Activated CD4-positive, alpha-beta T cell treated with anti-CD3 and anti-CD28 coated beads, Interleukin-2, amount 50 U/mL, for 1 hour (primary cell): ENCODE measurements at regions not wholly inside any gene's neighbourhood (a gene's known extent, or its start where the extent isn't known, plus 50 kb on each side); places are given as distances from the start of the nearest gene placed in this dataset.

Experiments
- DNase-seq: peaks from one replicate; pipeline ENCODE4 v3.0.0-alpha.2; 2020

- no peak for DNase-seq
Observed at GRCh38 chr15:31557899-31558298, 231.3 kb downstream of the KLF13 start.

DNA sequence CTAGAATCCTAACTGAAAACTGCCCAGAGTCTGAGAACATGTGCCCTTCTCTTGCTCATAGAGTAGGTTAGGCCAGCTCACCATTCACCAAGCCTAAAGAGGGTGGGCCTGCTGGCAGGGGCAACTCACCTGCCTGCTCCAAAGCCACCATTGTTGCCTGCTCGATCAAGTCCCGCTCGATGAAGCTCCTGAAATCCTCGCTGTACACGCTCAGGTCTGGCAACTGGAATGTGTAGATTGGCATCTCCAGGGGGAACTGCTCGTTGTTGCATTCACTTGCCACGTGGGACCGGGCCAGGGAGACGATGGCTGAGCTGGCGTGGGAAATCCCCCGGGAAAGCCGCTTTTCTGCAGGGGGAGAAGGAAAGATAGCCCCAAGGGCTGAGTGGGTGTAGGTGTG lies 232.2 kb downstream of the KLF13 start:
- DNase-seq = no peak

GRCh38 chr15:31559786-31560185 lies 233.2 kb downstream of the KLF13 start:
- no peak for DNase-seq

DNA sequence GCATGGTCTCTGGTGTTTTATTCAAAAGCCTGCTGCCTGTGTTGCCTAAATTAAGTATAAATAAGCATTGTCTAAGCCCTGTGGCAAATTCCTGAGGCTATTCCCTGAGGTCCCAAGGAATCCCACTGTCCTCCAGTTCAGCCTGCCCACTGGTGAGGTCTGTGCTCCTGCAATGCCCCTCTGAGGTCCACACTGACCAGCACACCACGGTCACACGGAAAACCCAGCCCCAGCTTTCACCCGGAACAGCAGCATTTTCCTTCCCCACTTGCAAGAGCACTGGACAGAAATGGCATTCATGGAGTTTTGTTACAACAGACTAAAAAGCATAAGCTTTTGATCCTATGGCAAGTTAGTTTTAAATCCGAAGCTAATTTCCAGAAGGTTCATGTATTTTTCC lies 234.0 kb downstream of the KLF13 start:
- DNase-seq = no peak

- DNase-seq = no peak
Observed at GRCh38 chr15:31561156-31561555, 234.5 kb downstream of the KLF13 start.

- DNase-seq = no peak
Observed at GRCh38 chr15:31563001-31563400, 236.4 kb downstream of the KLF13 start.

DNA sequence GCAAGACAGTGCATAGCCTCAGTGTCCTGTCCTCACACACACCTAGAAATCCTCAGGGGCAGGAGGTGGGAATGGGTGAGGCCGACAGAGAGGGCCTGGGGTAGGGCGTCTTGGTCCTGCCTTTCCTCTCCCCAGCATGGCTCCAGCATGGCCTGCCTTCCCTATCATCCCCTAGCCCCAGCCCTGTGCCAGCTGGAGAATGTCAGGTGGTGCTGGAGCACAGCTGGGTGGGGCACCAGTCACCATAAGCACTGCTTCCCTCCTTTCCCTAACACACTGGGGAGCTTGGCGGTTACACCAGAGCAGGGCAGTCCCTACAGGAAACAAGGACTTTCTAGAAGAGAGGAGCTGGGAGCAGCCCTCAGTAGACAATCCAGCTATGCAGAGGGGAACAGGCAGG lies 236.8 kb downstream of the KLF13 start:
- no peak for DNase-seq

GRCh38 chr15:31567861-31568260 lies 241.2 kb downstream of the KLF13 start:
- no peak for DNase-seq

DNA sequence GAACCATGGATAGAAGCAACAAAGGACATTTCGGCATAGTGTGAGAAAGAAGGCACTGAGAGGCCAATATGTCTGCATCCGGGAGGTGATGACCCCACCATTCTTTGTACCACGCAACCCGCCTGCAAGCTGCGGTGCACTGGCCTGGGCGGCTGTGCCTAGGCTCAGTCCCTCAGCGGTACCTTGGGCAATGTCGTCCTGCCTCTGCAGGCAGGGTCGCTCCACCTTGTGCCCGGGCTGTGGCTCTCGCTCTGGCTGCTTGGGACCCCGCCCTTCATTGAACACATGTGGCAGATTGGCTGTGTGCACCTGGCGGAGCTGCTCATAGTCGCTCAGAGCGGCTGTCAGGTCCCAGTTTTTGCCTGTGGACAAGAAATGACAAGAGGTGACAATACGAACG lies 243.2 kb downstream of the KLF13 start:
- DNase-seq = no peak

- no peak for DNase-seq
Observed at GRCh38 chr15:31570591-31570990, 244.0 kb downstream of the KLF13 start.

DNA sequence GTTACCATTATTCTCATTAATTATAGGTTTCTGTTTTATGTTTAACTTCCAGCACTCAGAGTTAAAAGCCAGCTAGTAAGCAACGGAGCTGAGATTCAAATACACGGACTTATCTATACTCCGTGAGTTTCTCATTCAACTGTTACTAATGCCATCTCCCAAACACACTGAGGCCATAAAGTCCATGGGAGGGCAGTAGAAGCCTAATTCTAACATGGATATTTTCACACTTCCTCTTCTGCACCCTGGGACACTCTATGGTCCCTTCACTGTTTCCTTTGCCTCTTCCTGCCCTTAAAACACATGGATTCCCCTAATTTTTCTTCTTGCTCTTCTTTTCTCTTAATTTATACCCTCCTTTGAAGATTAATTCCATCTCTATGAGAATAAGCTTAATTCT lies 245.0 kb downstream of the KLF13 start:
- DNase-seq = no peak

DNA sequence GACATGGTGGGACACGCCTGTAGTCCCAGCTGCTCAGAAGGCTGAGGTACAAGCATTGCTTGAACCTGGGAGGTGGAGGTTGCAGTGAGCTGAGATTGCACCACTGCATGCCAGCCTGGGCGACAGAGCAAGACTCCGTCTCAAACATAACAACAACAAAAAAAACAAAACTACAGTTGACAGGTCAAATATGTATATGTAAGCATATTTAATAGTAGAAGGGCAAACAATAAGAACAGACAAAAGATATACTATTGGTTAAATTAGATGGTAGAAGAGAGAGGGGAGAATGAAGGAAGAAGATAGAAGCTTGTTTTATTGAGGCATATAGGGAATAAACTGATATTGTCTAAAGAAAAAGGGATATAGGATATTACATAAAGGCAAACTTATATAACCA lies 247.1 kb downstream of the KLF13 start:
- no peak for DNase-seq

DNA sequence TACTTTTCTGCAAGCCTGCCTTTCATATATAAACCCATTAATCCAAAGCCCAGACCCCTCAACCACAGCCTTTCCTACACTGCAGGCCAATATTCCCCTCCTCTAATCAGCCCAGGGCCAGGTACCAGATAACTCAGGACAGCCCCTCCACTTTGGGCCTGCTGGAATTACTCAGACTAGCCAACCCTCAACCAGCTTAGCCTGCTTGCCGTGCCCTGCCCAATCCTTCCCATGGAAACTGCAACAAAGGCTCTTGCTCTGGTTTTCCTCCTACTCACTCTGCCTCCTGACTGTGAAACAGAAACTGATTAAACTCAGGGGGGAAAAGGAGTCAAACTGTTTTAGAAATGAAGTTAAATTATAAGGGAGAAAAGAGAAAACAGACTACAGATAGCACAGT lies 248.1 kb downstream of the KLF13 start:
- DNase-seq = no peak

- DNase-seq = no peak
Observed at GRCh38 chr15:31577108-31577507, 250.5 kb downstream of the KLF13 start.

- no peak for DNase-seq
Observed at GRCh38 chr15:31579282-31579681, 252.6 kb downstream of the KLF13 start.

GRCh38 chr15:31579976-31580375 lies 253.3 kb downstream of the KLF13 start:
- DNase-seq = no peak

- DNase-seq = no peak
Observed at GRCh38 chr15:31584195-31584594, 257.6 kb downstream of the KLF13 start.

DNA sequence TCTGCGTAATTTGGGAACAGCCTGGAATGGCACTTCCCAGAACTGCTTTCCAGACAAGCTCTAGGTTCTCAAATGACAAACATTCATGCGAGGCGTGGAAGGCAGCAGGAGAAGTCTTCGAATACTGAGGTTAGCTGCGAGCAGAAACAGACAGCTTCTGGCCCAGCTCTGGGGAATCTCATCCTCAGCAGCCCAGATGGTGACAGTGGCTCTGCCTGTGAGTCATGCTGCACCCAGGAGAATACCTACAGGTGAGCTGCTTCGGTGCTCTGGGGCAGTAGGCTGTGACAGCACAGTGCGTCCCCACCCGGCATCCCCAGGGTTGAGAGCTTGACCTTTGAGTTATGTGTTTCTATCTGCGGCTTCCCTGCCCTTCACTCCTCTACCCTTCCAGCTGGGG lies 258.6 kb downstream of the KLF13 start:
- DNase-seq = no peak

DNA sequence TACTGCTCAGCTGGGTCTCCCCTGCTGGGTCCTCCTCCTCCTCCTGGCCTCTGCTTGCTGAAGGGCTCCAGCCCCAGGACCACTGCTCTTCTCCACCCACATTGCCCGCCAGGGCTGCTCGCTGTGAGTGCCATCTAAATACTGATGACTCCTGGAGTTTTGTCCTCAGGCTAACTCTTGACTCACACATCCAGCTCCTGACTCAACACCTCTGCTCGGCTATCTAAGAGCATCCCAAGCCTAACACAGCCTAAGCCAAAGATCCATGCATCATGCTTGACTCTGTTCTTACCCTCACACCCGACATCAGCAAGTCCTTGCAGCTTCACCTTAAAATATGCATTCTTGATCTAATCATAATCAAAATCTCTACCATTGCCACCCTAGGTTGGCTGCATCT lies 260.2 kb downstream of the KLF13 start:
- no peak for DNase-seq

DNA sequence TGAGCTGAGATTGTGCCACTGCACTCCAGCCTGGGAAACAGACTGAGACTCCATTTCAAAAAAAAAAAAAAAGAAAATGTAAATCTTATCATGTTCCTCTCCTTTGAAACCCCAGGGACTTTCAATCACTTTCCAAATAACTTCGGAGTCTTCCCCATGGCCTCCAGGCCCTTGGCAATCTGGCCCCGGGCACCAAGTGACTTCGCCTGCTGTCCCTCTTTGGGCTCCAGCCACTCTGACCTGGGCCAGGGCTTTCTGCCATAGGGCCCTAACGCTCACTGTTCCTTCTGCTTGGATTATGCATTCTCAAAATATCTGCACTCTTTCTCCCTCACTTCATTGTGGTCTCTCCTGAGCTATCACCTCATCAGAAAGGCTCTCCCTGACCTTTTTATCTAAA lies 260.9 kb downstream of the KLF13 start:
- no peak for DNase-seq

- no peak for DNase-seq
Observed at GRCh38 chr15:31590609-31591008, 264.0 kb downstream of the KLF13 start.

DNA sequence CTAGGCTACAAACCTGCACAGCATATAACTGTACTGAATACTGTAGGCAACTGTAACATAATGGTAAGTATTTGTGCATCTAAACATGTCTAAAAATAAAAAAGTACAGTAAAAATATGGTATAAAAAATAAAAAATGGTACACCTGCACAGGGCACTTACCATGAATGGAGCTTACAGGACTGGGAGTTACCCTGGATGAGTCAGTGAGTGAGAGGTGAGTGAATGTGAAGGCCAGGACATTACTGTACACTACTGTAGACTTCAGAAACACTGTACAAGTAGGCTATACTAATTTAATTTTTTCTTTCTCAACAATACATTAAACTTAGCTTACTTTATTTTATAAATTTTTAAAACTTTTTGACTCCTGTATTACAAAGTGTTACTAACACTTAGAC lies 265.3 kb downstream of the KLF13 start:
- no peak for DNase-seq

DNA sequence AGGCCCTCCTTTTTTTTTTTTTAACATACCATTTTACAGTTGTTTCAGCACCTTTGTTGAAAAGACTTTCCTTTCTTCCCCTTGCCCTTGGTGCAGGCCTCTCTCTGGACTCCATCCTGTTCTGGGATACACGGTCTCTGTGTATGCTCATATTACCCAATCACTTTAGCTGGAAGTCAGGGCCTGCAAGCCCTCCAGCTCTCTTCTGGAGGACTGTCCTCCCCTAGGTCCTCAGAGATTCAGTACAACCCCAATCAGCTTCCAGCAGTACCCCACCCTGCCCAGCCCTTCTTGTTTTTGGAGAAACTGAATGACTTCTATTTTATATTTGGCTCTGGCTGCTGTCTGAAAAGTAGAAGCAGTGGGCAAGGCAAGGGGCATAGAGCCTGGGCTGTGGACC lies 270.8 kb downstream of the KLF13 start:
- no peak for DNase-seq

DNA sequence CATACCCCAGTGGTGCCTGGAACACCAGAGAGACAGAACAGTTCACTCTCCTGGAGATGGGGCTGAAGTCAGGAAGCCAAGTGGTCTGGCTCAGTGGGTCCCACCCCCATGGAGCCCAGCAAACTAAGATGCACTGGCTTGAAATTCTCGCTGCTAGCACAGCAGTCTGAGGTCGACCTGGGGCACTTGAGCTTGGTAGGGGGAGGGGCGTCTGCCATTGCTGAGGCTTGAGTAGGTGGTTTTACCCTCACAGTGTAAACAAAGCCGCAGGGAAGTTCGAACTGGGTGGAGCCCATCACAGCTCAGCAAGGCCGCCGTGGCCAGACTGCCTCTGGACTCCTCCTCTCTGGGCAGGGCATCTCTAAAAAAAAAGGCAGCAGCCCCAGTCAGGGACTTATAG lies 272.0 kb downstream of the KLF13 start:
- no peak for DNase-seq

DNA sequence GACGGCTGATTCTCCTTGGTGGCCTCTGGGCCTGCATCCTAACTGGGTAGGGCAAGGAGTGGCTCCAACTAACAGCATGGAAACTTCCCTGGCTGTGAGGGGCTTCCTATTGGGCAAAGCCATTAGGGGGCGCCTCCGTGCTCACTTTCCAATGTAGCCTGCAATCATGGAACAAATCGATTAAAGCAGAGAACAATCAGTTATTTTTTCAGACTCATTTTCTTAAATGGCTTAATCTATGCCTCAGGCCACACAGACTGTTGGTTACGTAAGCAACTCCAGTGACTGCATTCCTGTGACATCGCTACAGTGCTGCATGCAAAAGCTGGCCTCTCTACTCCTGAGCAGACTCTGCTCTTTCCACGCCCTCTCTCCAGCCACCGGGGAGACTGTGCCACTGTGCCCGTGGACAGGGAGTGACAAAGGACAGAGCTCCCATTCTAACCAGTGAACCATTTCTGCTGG lies 278.9 kb downstream of the KLF13 start:
- no peak for DNase-seq

GRCh38 chr15:31606194-31606669 lies 279.6 kb downstream of the KLF13 start:
- DNase-seq = no peak
